NCI-H748 (cell line): ENCODE measurements at regions not wholly inside any gene's neighbourhood (a gene's known extent, or its start where the extent isn't known, plus 50 kb on each side); places are given as distances from the start of the nearest gene placed in this dataset.
A peak's percentile ranks its signal among the peaks of the same experiment; 100 is the strongest.

Experiments used
- DNase-seq: peaks from one replicate; lab custom pipeline; 2025; ENCODE audit not compliant: unreplicated experiment; lab: John Stamatoyannopoulos, UW

DNA sequence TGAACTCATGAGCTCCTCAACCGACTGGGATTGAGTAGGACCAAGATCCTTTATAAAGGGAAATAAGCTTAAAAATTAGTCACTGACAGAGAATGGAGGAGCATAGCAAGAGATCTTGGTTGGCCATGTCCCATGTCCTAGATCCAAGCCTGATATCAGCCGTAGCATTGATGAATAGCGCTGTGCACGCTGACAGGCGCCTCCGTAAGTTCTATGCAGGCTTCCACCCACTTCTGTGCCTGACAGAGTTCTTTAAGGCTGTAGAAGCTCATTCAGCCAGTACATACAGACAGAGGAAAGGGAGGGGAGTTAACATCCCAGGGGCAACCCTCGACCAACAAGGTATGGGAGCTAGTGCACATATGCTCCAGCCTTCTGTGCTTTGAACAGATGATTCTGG lies 251.7 kb upstream of the TBC1D5 start:
- no peak for DNase-seq

GRCh38 chr3:17990390-17990789 lies 248.0 kb upstream of the TBC1D5 start:
- DNase-seq = no peak

DNA sequence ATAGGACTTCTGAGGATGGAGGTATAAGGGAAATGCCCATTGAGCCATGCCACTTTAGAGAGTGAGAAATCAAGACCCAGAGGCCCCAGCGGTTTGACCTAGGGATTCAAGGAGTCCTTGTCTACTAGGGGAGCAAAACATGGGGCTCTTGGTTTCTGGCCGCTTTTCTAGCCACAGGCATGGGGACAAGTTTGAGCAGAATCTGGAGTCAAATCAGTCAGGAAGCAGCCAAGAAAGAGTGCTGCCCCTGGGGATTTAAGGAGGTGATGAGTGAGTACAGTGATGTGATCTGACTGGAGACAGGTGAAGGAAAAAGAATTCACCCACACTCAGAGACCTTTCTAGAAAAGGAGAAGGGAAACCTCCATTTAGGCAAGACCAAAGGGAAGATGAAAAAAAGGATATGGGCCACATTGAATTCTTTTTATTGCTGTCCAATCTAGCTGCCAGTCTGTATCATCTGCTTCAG lies 244.0 kb upstream of the TBC1D5 start:
- DNase-seq = no peak

GRCh38 chr3:17985658-17986347 lies 243.4 kb upstream of the TBC1D5 start:
- no peak for DNase-seq

DNA sequence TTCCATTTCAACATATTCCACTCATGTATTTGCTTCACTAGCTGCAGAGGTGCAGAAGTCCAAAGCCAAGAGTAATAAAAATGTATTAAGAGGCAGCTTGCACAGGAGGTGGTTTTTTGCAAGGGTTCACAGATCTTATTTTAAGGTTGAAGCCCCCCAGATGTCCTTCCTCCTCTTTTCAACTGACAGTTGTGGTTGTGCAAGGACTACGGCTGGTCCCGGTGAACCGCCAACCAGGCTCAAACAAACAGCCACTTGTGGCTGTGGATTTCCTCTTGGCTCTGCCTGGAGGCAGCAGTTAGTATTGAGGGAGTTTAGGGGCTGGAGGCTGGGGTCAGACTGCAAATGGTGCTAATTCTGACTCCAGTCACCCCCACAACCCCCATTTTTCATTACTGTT lies 240.7 kb upstream of the TBC1D5 start:
- DNase-seq = no peak

GRCh38 chr3:17982211-17982880 lies 239.9 kb upstream of the TBC1D5 start:
- DNase-seq = no peak

GRCh38 chr3:17980863-17981262 lies 238.4 kb upstream of the TBC1D5 start:
- DNase-seq = no peak

DNA sequence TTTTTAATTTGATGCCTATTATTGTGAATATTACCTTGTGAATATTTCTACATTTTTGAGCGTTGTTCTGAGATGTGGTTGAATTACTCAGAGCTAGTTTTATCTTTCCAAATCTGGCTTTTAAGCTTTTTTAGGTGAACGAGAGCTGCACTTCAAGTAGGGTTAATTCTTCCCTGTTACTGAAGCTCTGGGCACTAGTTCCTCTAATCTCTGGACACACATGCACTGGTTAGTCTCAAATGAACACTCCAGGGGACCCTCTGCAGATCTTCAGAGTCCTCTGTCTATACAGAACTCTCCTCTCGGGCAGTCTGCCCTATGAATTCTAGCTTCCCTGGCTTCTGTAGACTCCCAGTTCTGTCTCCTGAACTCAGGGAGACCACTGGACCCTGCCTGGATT lies 237.5 kb upstream of the TBC1D5 start:
- no peak for DNase-seq

DNA sequence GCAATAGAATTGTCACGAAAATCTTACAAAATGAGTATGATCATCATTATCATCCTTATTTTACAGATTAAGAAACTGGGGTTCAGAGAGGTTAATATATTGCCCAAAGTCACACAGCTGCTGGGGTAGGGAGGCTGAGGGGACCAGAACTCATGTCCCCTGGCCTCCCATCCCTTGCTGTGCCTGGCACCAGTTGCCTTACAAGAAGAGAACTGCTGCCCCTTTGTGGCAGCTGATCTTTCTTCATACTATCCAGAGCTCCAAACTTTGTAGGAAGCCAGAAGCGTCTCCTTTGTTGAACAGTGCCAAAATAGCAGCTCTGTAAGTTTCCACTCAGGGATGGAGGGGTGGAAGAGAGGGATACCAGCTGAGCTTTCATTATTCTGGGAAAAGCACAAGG lies 236.8 kb upstream of the TBC1D5 start:
- peak; percentile 4 for DNase-seq

GRCh38 chr3:17974206-17974841 lies 231.9 kb upstream of the TBC1D5 start:
- DNase-seq = peak; percentile 29

DNA sequence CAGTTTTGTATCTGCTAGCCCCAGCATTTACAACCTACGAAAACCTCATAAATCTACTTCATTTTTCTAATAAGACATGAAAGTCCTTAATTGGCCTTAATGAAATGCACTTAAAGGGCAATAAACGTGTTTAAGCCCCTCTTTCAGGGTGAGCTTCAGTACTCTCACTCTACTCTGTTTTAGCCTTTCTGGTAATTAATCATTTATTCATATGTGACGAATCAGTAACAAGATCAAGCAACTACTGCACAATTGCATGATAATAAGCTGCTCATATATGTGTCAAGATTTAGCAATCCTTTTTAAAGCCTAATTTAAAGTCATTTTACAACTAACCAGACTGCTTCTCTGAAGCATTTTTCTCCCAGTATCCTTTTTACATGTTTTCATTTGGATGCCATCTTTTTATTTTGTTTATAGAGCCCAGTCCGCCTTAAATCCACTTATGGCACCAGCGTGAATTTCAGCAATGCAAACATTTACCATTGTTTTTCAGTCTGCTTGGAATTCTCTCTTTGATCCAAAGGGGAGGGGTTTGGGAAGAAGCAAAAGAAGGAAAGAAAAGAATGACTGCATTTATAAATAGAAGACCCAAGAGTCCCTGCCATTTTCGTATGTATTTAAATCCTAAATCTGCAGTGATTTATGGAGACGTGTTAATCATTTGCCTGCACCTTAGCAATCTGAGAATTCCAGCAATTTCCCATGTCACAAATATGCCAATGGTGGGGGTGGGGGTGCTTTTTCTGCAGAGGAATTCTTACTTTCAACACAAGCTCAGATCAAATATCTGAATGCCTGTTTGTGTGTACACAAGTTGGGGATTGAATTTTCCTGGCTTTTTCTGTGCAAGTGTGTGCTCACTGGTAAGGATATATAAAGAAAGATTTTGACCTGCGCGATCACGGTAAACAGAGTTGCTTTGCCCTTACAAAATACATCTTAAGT lies 230.8 kb upstream of the TBC1D5 start:
- DNase-seq = peak; percentile 56

- peak; percentile 34 for DNase-seq
Observed at GRCh38 chr3:17972476-17972875, 230.0 kb upstream of the TBC1D5 start.

- no peak for DNase-seq
Observed at GRCh38 chr3:17972030-17972429, 229.6 kb upstream of the TBC1D5 start.

- no peak for DNase-seq
Observed at GRCh38 chr3:17969985-17970568, 227.6 kb upstream of the TBC1D5 start.

- DNase-seq = no peak
Observed at GRCh38 chr3:17969244-17969643, 226.8 kb upstream of the TBC1D5 start.

GRCh38 chr3:17967953-17968607 lies 225.6 kb upstream of the TBC1D5 start:
- DNase-seq = no peak

GRCh38 chr3:17967111-17967510 lies 224.7 kb upstream of the TBC1D5 start:
- no peak for DNase-seq

DNA sequence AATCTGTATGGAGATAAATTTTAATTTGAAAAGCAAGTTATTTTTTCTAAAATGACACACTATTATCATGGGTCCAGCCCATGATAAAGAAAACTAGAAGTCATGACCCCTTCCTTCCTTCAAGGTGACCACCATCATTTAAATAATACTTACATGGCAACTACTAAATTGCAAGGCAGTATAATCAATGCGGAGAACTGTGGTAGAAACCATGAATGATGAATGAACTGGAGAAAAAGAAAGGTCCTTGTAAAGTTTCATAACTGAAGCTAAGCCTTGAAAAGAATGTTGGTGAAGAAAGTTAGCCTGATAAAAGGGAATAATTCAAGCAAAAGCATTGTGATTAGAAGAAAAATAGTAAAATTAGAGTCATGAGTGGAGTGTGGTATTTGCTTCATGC lies 222.9 kb upstream of the TBC1D5 start:
- DNase-seq = no peak

GRCh38 chr3:17964108-17964507 lies 221.7 kb upstream of the TBC1D5 start:
- DNase-seq = no peak

- DNase-seq = no peak
Observed at GRCh38 chr3:17955411-17955810, 213.0 kb upstream of the TBC1D5 start.
